DOHH2 (cell line): ENCODE measurements at regions not wholly inside any gene's neighbourhood (a gene's known extent, or its start where the extent isn't known, plus 50 kb on each side); places are given as distances from the start of the nearest gene placed in this dataset.

Experiments
- H3F3A ChIP-seq: fragments of 200-600 bp; sonication (generic), shearing (Covaris generic); 2 replicates; pipeline ENCODE4 v1.6.0; 2016; ENCODE audit warnings: antibody characterized with exemption, mild to moderate bottlenecking; ENCODE audit not compliant: control insufficient read depth, insufficient read depth
- H3K27ac ChIP-seq: fragments of 200-600 bp; sonication (generic); 2 replicates; pipeline ENCODE4 v1.5.1; 2014; ENCODE audit warnings: low read depth, mild to moderate bottlenecking, low read length, moderate library complexity
- H3K27me3 ChIP-seq: fragments of 200-600 bp; sonication (generic); 2 replicates; pipeline ENCODE4 v1.6.1; 2014; ENCODE audit warnings: mild to moderate bottlenecking, low read length, mixed read lengths; ENCODE audit not compliant: control insufficient read depth
- H3K36me3 ChIP-seq: fragments of 200-600 bp; sonication (generic); 2 replicates; pipeline ENCODE4 v1.6.1; 2014; ENCODE audit warnings: mild to moderate bottlenecking, low read length, moderate library complexity, mixed read lengths; ENCODE audit not compliant: control insufficient read depth
- H3K4me1 ChIP-seq: fragments of 200-600 bp; sonication (generic); 2 replicates; pipeline ENCODE4 v1.6.1; 2014; ENCODE audit warnings: mild to moderate bottlenecking, low read length, mixed read lengths; ENCODE audit not compliant: control insufficient read depth
- H3K4me2 ChIP-seq: fragments of 200-600 bp; sonication (generic); 2 replicates; pipeline ENCODE4 v1.6.0; 2014; ENCODE audit warnings: mild to moderate bottlenecking, low read length, moderate library complexity
- H3K4me3 ChIP-seq: fragments of 200-600 bp; sonication (generic); 2 replicates; pipeline ENCODE4 v1.5.1; 2014; ENCODE audit warnings: mild to moderate bottlenecking, low read length, mixed read lengths
- H3K79me2 ChIP-seq: fragments of 200-600 bp; sonication (generic); 2 replicates; pipeline ENCODE4 v1.6.1; 2014; ENCODE audit warnings: mild to moderate bottlenecking, low read length, mixed read lengths; ENCODE audit not compliant: control insufficient read depth
- H3K9me2 ChIP-seq: fragments of 200-600 bp; sonication (generic); replicated peaks from 2 replicates; pipeline ENCODE4 v1.6.1; 2014; ENCODE audit warnings: mild to moderate bottlenecking, low read length, mixed read lengths; ENCODE audit not compliant: control insufficient read depth
- H3K9me3 ChIP-seq: fragments of 200-600 bp; sonication (generic); 2 replicates; pipeline ENCODE4 v1.6.1; 2014; ENCODE audit warnings: antibody characterized with exemption, low read length, mixed read lengths; ENCODE audit not compliant: control insufficient read depth, insufficient read depth
- H4K20me1 ChIP-seq: fragments of 200-600 bp; sonication (generic); 2 replicates; pipeline ENCODE4 v1.6.0; 2014; ENCODE audit warnings: low read depth, mild to moderate bottlenecking, antibody characterized with exemption, low read length, moderate library complexity; ENCODE audit not compliant: control insufficient read depth, insufficient read depth
- EZH2phosphoT487 ChIP-seq: fragments of 200-600 bp; sonication (generic); IDR thresholded peaks from 2 replicates; pipeline ENCODE4 v1.6.1; 2017; ENCODE audit warnings: borderline replicate concordance, mild to moderate bottlenecking, antibody characterized with exemption, low read length, moderate library complexity, mixed read lengths
- TF ChIP-seq, protein P1 (sequence below): fragments of 200-600 bp; sonication (generic); IDR thresholded peaks from one replicate; pipeline ENCODE4 v1.5.1; 2014; ENCODE audit warnings: antibody characterized with exemption, mild to moderate bottlenecking, low read depth, low read length; ENCODE audit not compliant: poor library complexity, severe bottlenecking

- Histone ChIP-seq H3K4me1 (no peaks in the 10 kb centered on the region), H3K4me2 (no peak overlapping the region), H3K9me2 (no peaks in the 10 kb centered on the region), H3K27me3 (no peaks in the 10 kb centered on the region), H3K9me3 (no peaks in the 10 kb centered on the region), H3K79me2 (no peaks in the 10 kb centered on the region), H3K4me3 (no peak overlapping the region), H3K27ac (no peak overlapping the region), H3F3A (no peaks in the 10 kb centered on the region), H3K36me3 (no peaks in the 10 kb centered on the region), H4K20me1 (no peaks in the 10 kb centered on the region)
- TF ChIP-seq, protein P1, sequence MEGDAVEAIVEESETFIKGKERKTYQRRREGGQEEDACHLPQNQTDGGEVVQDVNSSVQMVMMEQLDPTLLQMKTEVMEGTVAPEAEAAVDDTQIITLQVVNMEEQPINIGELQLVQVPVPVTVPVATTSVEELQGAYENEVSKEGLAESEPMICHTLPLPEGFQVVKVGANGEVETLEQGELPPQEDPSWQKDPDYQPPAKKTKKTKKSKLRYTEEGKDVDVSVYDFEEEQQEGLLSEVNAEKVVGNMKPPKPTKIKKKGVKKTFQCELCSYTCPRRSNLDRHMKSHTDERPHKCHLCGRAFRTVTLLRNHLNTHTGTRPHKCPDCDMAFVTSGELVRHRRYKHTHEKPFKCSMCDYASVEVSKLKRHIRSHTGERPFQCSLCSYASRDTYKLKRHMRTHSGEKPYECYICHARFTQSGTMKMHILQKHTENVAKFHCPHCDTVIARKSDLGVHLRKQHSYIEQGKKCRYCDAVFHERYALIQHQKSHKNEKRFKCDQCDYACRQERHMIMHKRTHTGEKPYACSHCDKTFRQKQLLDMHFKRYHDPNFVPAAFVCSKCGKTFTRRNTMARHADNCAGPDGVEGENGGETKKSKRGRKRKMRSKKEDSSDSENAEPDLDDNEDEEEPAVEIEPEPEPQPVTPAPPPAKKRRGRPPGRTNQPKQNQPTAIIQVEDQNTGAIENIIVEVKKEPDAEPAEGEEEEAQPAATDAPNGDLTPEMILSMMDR: no peak
- no peak for TF ChIP-seq EZH2phosphoT487
These were observed 984.5 kb downstream of the HACE1 start for GRCh38 chr6:103875221-103875620.

DNA sequence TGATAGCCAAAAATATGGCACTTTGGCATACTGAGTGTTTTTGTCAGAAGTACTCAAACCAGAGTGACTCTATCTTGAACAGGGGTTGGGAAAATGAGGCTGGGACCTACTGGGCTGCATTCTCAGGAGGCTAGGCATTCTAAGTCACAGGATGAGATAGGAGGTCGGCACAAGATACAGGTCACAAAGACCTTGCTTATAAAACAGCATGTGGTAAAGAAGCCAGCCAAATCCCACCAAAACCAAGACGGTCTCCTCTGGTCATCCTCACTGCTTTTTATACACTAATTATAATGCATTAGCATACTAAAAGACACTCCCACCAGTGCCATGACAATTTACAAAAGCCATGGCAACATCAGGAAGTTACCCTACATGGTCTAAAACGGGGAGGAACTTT lies 985.1 kb downstream of the HACE1 start:
- no peaks in the 10 kb centered on the region for H3K4me1 ChIP-seq
- no peaks in the 10 kb centered on the region for H3K9me2 ChIP-seq
- no peak for TF ChIP-seq EZH2phosphoT487
- TF ChIP-seq, protein P1: no peak
- no peaks in the 10 kb centered on the region for H3K9me3 ChIP-seq
- no peaks in the 10 kb centered on the region for H3K79me2 ChIP-seq
- H3K36me3 ChIP-seq: no peaks in the 10 kb centered on the region
- H3K4me3 ChIP-seq: no peak overlapping the region
- no peak overlapping the region for H3K27ac ChIP-seq
- no peak overlapping the region for H3K4me2 ChIP-seq
- no peaks in the 10 kb centered on the region for H3F3A ChIP-seq
- no peaks in the 10 kb centered on the region for H4K20me1 ChIP-seq
- H3K27me3 ChIP-seq: no peaks in the 10 kb centered on the region

GRCh38 chr6:103872678-103873077 lies 987.0 kb downstream of the HACE1 start:
- Histone ChIP-seq H3K4me1 (no peaks in the 10 kb centered on the region), H3K27ac (no peak overlapping the region), H3K36me3 (no peaks in the 10 kb centered on the region), H3F3A (no peaks in the 10 kb centered on the region), H3K4me3 (no peak overlapping the region), H3K9me3 (no peaks in the 10 kb centered on the region), H3K79me2 (no peaks in the 10 kb centered on the region), H3K27me3 (no peaks in the 10 kb centered on the region), H3K4me2 (no peak overlapping the region), H4K20me1 (no peaks in the 10 kb centered on the region), H3K9me2 (no peaks in the 10 kb centered on the region)
- TF ChIP-seq, protein P1: no peak
- no peak for TF ChIP-seq EZH2phosphoT487

- Histone ChIP-seq H3F3A (no peaks in the 10 kb centered on the region), H3K9me2 (no peaks in the 10 kb centered on the region), H3K4me1 (no peaks in the 10 kb centered on the region), H3K36me3 (no peaks in the 10 kb centered on the region), H3K27ac (no peak overlapping the region), H3K9me3 (no peaks in the 10 kb centered on the region), H4K20me1 (no peaks in the 10 kb centered on the region), H3K4me3 (no peak overlapping the region), H3K4me2 (no peak overlapping the region), H3K27me3 (no peaks in the 10 kb centered on the region), H3K79me2 (no peaks in the 10 kb centered on the region)
- TF ChIP-seq, protein P1: no peak
- no peak for TF ChIP-seq EZH2phosphoT487
These were observed 987.5 kb downstream of the HACE1 start for GRCh38 chr6:103872233-103872632.
